ENCODE measurements at regions not wholly inside any gene's neighbourhood (a gene's known extent, or its start where the extent isn't known, plus 50 kb on each side); places are given as distances from the start of the nearest gene placed in this dataset.

DNA sequence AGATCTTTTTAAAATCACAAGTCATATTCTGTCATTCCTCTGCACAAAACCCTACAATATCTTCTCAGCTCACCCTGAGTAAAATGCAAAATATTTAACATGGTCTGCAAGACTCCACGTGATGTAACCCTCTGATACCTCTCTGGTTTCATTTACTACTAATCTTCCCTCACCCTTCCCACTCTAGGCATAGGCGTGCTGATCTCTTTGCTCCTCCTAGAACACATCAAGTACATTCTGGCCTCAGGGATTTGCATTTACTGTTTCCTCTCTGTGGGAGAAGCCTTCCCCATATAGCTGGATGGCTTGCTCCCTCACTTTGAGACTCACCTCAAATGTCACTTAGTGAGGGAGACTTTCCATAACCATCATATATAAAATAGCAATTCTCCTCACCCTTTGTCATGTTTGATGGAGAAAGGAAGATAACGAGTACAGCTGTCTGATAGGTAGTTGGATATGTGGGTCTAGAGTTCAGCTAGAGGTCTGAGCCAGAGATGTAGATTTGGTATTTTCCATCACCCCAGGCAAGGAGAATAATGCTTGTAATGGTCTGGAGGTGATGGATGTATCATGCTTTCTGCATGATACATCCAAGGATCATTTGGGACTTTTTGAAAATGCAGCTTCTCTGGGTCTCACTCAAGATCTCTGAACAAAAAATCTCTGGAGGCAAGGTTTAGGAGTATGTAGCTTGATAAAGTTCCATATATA, 123.9 kb upstream of the VAMP7 start:
- H3K4me1 Mint-ChIP-seq (ENCODE audit: low read depth), result no peaks in the 10 kb centered on the region
- H3K27me3 Mint-ChIP-seq, result no peaks in the 10 kb centered on the region
- H3K36me3 Mint-ChIP-seq (ENCODE audit: low read depth), result no peaks in the 10 kb centered on the region
- no peak for ATAC-seq
- CTCF ChIA-PET, result no interaction called here
- no peak overlapping the region for H3K27ac Mint-ChIP-seq
- H3K4me3 Mint-ChIP-seq, result no peak overlapping the region
- POLR2A ChIA-PET, result no interaction called here
- intact Hi-C loops (cut with micrococcal nuclease), result no loop called here
- TF ChIP-seq, protein P1, sequence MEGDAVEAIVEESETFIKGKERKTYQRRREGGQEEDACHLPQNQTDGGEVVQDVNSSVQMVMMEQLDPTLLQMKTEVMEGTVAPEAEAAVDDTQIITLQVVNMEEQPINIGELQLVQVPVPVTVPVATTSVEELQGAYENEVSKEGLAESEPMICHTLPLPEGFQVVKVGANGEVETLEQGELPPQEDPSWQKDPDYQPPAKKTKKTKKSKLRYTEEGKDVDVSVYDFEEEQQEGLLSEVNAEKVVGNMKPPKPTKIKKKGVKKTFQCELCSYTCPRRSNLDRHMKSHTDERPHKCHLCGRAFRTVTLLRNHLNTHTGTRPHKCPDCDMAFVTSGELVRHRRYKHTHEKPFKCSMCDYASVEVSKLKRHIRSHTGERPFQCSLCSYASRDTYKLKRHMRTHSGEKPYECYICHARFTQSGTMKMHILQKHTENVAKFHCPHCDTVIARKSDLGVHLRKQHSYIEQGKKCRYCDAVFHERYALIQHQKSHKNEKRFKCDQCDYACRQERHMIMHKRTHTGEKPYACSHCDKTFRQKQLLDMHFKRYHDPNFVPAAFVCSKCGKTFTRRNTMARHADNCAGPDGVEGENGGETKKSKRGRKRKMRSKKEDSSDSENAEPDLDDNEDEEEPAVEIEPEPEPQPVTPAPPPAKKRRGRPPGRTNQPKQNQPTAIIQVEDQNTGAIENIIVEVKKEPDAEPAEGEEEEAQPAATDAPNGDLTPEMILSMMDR (IDR thresholded peaks at IDR 0.05), result no peak
- peaks cover 6% of the 10 kb centered on the region for H3K9me3 Mint-ChIP-seq
- DNase-seq, result no peak

DNA sequence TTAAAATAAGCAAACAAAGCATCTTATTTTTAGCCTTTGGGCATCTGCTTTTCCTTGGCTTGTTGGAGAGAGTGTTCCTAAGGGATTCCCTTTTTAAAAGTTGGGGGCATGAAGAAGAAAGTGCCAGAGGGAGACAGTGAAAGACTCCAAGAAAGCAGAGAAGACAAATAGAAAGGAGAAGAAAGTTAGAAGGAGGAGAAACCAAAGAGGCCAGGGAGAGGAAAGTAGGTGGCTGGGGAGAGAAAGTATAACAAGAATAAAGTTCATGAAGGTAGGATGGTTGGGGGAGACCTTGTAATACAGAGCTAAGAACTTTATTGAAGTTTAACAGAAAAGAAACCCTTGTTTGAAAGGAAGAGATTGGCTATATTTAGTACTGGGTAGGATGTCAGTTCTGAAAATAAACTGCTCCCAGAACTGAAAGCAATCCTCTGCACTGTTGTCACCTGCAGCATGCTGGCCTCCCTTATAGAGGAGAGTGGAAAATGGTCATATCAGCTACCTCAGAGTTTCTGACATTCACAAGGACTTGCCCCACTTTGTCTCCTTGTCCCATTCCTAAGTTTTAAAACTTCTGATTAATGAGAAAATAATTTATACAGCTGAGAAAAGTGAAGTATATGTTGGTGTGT, 125.3 kb upstream of the VAMP7 start:
- H3K4me3 Mint-ChIP-seq, result no peak overlapping the region
- no peak for DNase-seq
- H3K9me3 Mint-ChIP-seq, result peaks cover under 1% of the 10 kb centered on the region
- H3K27ac Mint-ChIP-seq, result no peak overlapping the region
- H3K36me3 Mint-ChIP-seq (ENCODE audit: low read depth), result no peaks in the 10 kb centered on the region
- ChIA-PET CTCF (no interaction called here), POLR2A (no interaction called here)
- no peak for ATAC-seq
- TF ChIP-seq, protein P1 (IDR thresholded peaks at IDR 0.05), result no peak
- intact Hi-C loops (cut with micrococcal nuclease), result no loop called here
- no peaks in the 10 kb centered on the region for H3K27me3 Mint-ChIP-seq
- H3K4me1 Mint-ChIP-seq (ENCODE audit: low read depth), result no peaks in the 10 kb centered on the region

DNA sequence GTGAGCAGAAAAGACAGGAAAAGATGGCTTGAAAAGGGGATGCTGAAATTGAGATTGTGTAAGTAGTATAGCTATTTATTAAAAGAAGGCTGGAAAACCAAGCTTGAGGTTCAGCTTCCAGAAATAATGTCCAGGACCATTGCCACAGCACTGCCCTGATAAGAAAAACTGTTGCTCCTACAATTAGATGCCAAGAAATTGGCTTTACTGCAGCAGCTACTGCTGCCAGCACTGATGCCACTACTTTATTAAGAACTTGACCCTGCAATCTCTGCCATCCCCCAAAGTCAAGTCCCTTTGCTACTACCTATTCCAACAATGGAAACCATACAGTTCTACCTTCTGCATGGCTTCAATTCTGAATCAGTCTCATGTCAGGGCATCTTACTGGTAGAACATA, 130.0 kb upstream of the VAMP7 start:
- no peak overlapping the region for H3K27ac Mint-ChIP-seq
- H3K27me3 Mint-ChIP-seq, result no peaks in the 10 kb centered on the region
- intact Hi-C loops (cut with micrococcal nuclease), result no loop called here
- POLR2A ChIA-PET, result no interaction called here
- no peak overlapping the region for H3K4me3 Mint-ChIP-seq
- CTCF ChIA-PET, result no interaction called here
- ATAC-seq (no peak), DNase-seq (no peak)
- TF ChIP-seq, protein P1 (IDR thresholded peaks at IDR 0.05), result no peak
- no peaks in the 10 kb centered on the region for H3K4me1 Mint-ChIP-seq (ENCODE audit: low read depth)
- no peaks in the 10 kb centered on the region for H3K36me3 Mint-ChIP-seq (ENCODE audit: low read depth)
- H3K9me3 Mint-ChIP-seq, result no peaks in the 10 kb centered on the region

DNA sequence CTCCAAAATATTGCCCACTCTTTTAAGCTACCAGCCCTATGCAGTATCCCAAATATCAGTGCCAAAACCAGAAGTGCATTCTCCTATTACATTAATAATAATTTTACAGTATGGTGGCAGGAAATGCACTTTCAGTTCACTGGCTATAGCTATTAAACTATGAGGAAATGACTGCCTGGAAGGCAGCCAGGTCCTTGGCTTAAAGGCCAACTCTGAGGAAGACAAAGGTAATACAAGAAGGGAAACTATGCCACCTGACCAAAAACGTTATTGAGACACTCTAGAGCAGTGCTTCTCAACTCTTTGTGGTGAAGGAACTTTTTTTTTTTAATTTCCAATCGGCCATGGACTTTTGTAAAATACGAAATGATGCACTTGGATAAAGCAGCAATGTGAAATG, 133.6 kb upstream of the VAMP7 start:
- Mint-ChIP-seq H3K27me3 (no peaks in the 10 kb centered on the region), H3K9me3 (no peaks in the 10 kb centered on the region), H3K36me3 (ENCODE audit: low read depth) (no peaks in the 10 kb centered on the region), H3K4me1 (ENCODE audit: low read depth) (no peaks in the 10 kb centered on the region), H3K4me3 (no peak overlapping the region), H3K27ac (no peak overlapping the region)
- CTCF ChIA-PET, result no interaction called here
- DNase-seq (no peak), ATAC-seq (no peak)
- POLR2A ChIA-PET, result no interaction called here
- intact Hi-C loops (cut with micrococcal nuclease), result no loop called here
- TF ChIP-seq, protein P1 (IDR thresholded peaks at IDR 0.05), result no peak

DNA sequence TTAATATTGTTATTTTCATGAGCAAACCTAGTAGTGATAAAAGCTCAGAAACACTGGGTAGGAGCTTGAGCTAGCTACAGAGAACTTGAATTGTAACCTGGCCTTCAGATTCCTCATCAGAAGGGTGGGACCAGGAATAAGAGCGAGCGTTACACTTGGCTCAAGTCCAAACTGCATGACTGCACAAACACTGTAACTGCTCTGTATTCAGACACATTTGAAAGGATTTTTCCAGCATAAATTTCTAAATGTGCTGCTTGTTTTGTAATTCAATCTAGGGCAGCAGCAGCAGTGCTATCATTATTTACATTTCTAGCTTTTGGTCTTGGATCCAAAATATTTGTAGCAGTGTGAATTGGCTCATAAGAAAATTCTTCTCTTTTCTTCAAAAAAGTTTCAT, 133.0 kb upstream of the TMLHE start:
- H3K4me3 Mint-ChIP-seq, result no peak overlapping the region
- no peak for ATAC-seq
- peaks cover 4% of the 10 kb centered on the region for H3K9me3 Mint-ChIP-seq
- peaks cover 2% of the 10 kb centered on the region for H3K36me3 Mint-ChIP-seq (ENCODE audit: low read depth)
- no peaks in the 10 kb centered on the region for H3K4me1 Mint-ChIP-seq (ENCODE audit: low read depth)
- CTCF ChIA-PET, result no interaction called here
- H3K27me3 Mint-ChIP-seq, result no peaks in the 10 kb centered on the region
- TF ChIP-seq, protein P1 (IDR thresholded peaks at IDR 0.05), result no peak
- no peak for DNase-seq
- H3K27ac Mint-ChIP-seq, result no peak overlapping the region
- intact Hi-C loops (cut with micrococcal nuclease), result no loop called here
- POLR2A ChIA-PET, result no interaction called here

Measured in activated CD8-positive, alpha-beta T cell treated with anti-CD3 and anti-CD28 coated beads for 36 hours (primary cell).